ENCODE measurements at regions not wholly inside any gene's neighbourhood (a gene's known extent, or its start where the extent isn't known, plus 50 kb on each side); places are given as distances from the start of the nearest gene placed in this dataset.

DNA sequence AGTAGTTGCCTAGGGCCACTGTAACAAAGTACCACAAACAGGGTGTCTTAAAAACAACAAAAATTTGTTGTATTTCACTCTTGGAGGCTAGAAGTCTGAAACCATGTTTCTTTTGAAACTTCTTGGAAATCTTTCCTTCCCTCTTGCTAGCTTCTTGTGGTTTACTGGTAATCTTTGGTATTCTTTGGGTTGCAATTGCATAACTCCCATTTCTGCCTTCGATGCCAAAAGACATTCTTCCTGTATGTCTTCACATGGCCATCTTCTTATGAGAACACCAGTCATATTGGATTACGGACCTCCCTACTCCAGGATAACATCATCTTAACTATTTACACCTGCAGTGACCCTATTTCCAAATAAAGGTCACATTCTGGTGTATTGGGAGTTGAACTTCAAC, 357.4 kb downstream of the PPP1R3A start:
- no peaks in the 10 kb centered on the region for H3K36me3 ChIP-seq (ENCODE audit: insufficient read depth, low read length)
- TF ChIP-seq, protein P1, sequence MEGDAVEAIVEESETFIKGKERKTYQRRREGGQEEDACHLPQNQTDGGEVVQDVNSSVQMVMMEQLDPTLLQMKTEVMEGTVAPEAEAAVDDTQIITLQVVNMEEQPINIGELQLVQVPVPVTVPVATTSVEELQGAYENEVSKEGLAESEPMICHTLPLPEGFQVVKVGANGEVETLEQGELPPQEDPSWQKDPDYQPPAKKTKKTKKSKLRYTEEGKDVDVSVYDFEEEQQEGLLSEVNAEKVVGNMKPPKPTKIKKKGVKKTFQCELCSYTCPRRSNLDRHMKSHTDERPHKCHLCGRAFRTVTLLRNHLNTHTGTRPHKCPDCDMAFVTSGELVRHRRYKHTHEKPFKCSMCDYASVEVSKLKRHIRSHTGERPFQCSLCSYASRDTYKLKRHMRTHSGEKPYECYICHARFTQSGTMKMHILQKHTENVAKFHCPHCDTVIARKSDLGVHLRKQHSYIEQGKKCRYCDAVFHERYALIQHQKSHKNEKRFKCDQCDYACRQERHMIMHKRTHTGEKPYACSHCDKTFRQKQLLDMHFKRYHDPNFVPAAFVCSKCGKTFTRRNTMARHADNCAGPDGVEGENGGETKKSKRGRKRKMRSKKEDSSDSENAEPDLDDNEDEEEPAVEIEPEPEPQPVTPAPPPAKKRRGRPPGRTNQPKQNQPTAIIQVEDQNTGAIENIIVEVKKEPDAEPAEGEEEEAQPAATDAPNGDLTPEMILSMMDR (IDR thresholded peaks at IDR 0.05; ENCODE audit: extremely low read depth, low read depth, low read length), result no peak
- H2AFZ ChIP-seq (ENCODE audit: low read length), result no peak overlapping the region
- no peak overlapping the region for H3K4me2 ChIP-seq (ENCODE audit: insufficient read depth, low read length)
- H3K27me3 ChIP-seq (ENCODE audit: insufficient read depth, low read length), result no peaks in the 10 kb centered on the region
- no peaks in the 10 kb centered on the region for H3K9me3 ChIP-seq (ENCODE audit: low read depth, low read length)
- no peak overlapping the region for H3K27ac ChIP-seq (ENCODE audit: low read depth, low read length)
- H3K4me3 ChIP-seq (ENCODE audit: insufficient read depth, low read length), result no peak overlapping the region
- H4K20me1 ChIP-seq (ENCODE audit: insufficient read depth, low read length), result no peaks in the 10 kb centered on the region
- no peak for DNase-seq (ENCODE audit: insufficient read length, low spot score, missing footprints)
- H3K4me1 ChIP-seq (ENCODE audit: insufficient read depth, low read length), result no peaks in the 10 kb centered on the region
- H3K79me2 ChIP-seq (ENCODE audit: insufficient read depth, low read length), result no peaks in the 10 kb centered on the region

DNA sequence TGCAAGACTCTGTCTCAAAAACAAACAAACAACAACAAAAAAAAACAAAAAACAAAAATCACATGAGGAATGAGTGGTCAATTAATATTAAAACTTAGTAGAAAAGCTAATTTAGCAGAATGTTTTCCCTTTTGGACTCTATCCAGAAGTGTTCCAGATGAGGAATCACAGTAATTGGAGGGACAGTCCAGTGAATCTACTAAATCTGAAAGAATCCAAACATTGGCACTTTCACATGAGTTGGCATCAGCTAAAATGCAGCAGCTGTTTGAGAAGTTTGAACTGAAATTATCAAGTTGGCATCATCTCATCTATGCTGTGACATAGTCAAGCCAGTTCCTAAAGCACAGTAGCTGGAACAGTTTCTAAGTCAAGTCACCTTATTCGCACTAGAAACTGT, 367.8 kb downstream of the PPP1R3A start:
- no peak overlapping the region for H3K27ac ChIP-seq (ENCODE audit: low read depth, low read length)
- DNase-seq (ENCODE audit: insufficient read length, low spot score, missing footprints), result no peak
- no peaks in the 10 kb centered on the region for H3K27me3 ChIP-seq (ENCODE audit: insufficient read depth, low read length)
- H3K36me3 ChIP-seq (ENCODE audit: insufficient read depth, low read length), result no peaks in the 10 kb centered on the region
- TF ChIP-seq, protein P1 (IDR thresholded peaks at IDR 0.05; ENCODE audit: extremely low read depth, low read depth, low read length), result no peak
- H4K20me1 ChIP-seq (ENCODE audit: insufficient read depth, low read length), result no peaks in the 10 kb centered on the region
- no peak overlapping the region for H3K4me2 ChIP-seq (ENCODE audit: insufficient read depth, low read length)
- H2AFZ ChIP-seq (ENCODE audit: low read length), result no peak overlapping the region
- H3K4me3 ChIP-seq (ENCODE audit: insufficient read depth, low read length), result no peak overlapping the region
- H3K79me2 ChIP-seq (ENCODE audit: insufficient read depth, low read length), result no peaks in the 10 kb centered on the region
- H3K9me3 ChIP-seq (ENCODE audit: low read depth, low read length), result no peaks in the 10 kb centered on the region
- no peaks in the 10 kb centered on the region for H3K4me1 ChIP-seq (ENCODE audit: insufficient read depth, low read length)

DNA sequence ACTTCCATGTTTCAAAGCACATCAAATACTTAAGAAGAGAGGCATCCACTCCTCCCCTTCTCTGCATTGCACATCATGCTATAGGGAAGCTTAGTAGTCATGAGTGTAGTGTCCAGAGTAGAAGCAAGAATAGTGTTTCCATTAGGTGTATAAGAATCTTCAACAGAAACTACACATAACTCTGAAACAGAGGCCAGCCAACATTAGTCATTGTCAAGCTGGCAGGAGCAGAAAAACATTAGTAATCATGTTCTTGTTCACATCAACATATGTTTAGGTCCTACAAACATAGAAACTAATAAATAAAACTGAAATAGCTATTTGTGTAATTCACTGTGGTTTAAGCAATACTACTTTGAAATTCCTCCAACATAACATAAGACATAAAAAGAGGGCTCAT, 370.2 kb downstream of the PPP1R3A start:
- TF ChIP-seq, protein P1 (IDR thresholded peaks at IDR 0.05; ENCODE audit: extremely low read depth, low read depth, low read length), result no peak
- H3K79me2 ChIP-seq (ENCODE audit: insufficient read depth, low read length), result no peaks in the 10 kb centered on the region
- DNase-seq (ENCODE audit: insufficient read length, low spot score, missing footprints), result peak; percentile 64
- H3K27ac ChIP-seq (ENCODE audit: low read depth, low read length), result no peak overlapping the region
- no peaks in the 10 kb centered on the region for H3K27me3 ChIP-seq (ENCODE audit: insufficient read depth, low read length)
- H3K4me3 ChIP-seq (ENCODE audit: insufficient read depth, low read length), result no peak overlapping the region
- no peaks in the 10 kb centered on the region for H4K20me1 ChIP-seq (ENCODE audit: insufficient read depth, low read length)
- H3K9me3 ChIP-seq (ENCODE audit: low read depth, low read length), result no peaks in the 10 kb centered on the region
- no peaks in the 10 kb centered on the region for H3K4me1 ChIP-seq (ENCODE audit: insufficient read depth, low read length)
- H3K4me2 ChIP-seq (ENCODE audit: insufficient read depth, low read length), result no peak overlapping the region
- H3K36me3 ChIP-seq (ENCODE audit: insufficient read depth, low read length), result no peaks in the 10 kb centered on the region
- no peak overlapping the region for H2AFZ ChIP-seq (ENCODE audit: low read length)

DNA sequence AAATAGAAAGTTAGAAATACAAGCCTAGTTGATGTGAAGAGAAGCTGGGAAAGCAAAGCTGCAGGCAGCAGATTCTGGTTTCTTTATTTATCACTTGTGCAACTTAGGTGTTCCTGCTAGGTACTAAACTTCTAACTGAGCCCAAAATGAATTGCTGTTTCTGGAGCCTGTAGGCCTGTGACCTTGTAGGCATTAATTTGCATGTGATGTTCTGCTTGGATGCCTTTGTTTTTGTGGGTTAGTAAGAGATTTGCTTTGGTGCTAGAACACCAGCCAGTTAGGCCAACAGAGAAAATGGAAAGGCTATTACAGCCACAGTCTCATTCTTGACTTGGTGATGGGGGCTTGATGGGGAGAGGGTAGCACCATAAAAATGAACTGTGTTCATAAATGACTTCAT, 370.7 kb downstream of the PPP1R3A start:
- TF ChIP-seq, protein P1 (IDR thresholded peaks at IDR 0.05; ENCODE audit: extremely low read depth, low read depth, low read length), result no peak
- Histone ChIP-seq H3K27ac (ENCODE audit: low read depth, low read length) (no peak overlapping the region), H3K4me2 (ENCODE audit: insufficient read depth, low read length) (no peak overlapping the region), H3K9me3 (ENCODE audit: low read depth, low read length) (no peaks in the 10 kb centered on the region), H4K20me1 (ENCODE audit: insufficient read depth, low read length) (no peaks in the 10 kb centered on the region), H3K79me2 (ENCODE audit: insufficient read depth, low read length) (no peaks in the 10 kb centered on the region), H3K4me1 (ENCODE audit: insufficient read depth, low read length) (no peaks in the 10 kb centered on the region), H3K36me3 (ENCODE audit: insufficient read depth, low read length) (no peaks in the 10 kb centered on the region), H3K27me3 (ENCODE audit: insufficient read depth, low read length) (no peaks in the 10 kb centered on the region), H3K4me3 (ENCODE audit: insufficient read depth, low read length) (no peak overlapping the region), H2AFZ (ENCODE audit: low read length) (no peak overlapping the region)
- DNase-seq (ENCODE audit: insufficient read length, low spot score, missing footprints), result no peak
